H9 (cell line): ENCODE measurements at regions not wholly inside any gene's neighbourhood (a gene's known extent, or its start where the extent isn't known, plus 50 kb on each side); places are given as distances from the start of the nearest gene placed in this dataset.

Experiments used
- DNase-seq: peaks from one replicate; pipeline ENCODE4 v3.0.0-alpha.2; 2017
- H2AFZ ChIP-seq: one replicate; pipeline ENCODE4 v1.6.1; 2013; ENCODE audit warnings: mild to moderate bottlenecking, low read length, control low read depth, moderate library complexity
- H2AK5ac ChIP-seq: 2 replicates; pipeline ENCODE4 v1.6.1; 2013; ENCODE audit warnings: low read length, control low read depth, mixed read lengths; ENCODE audit not compliant: insufficient read length
- H2BK120ac ChIP-seq: one replicate; pipeline ENCODE4 v1.6.1; 2013; ENCODE audit warnings: low read depth, mild to moderate bottlenecking, low read length, control low read depth, inconsistent platforms; ENCODE audit not compliant: poor library complexity, severe bottlenecking
- H2BK12ac ChIP-seq: 2 replicates; pipeline ENCODE4 v1.6.1; 2013; ENCODE audit warnings: low read length, control low read depth, mixed read lengths, low read depth; ENCODE audit not compliant: insufficient read length
- H2BK15ac ChIP-seq: 2 replicates; pipeline ENCODE4 v1.6.1; 2013; ENCODE audit warnings: low read depth, low read length, control low read depth
- H2BK20ac ChIP-seq: one replicate; pipeline ENCODE4 v1.6.1; 2013; ENCODE audit warnings: low read depth, mild to moderate bottlenecking, low read length, control low read depth, inconsistent platforms; ENCODE audit not compliant: poor library complexity, severe bottlenecking
- H2BK5ac ChIP-seq: 2 replicates; pipeline ENCODE4 v1.6.1; 2013; ENCODE audit warnings: low read length, control low read depth, mixed read lengths; ENCODE audit not compliant: insufficient read length
- H3K14ac ChIP-seq: 2 replicates; pipeline ENCODE4 v1.6.1; 2013; ENCODE audit warnings: low read length, control low read depth; ENCODE audit not compliant: insufficient read depth
- H3K18ac ChIP-seq: 2 replicates; pipeline ENCODE4 v1.6.1; 2013; ENCODE audit warnings: low read depth, mild to moderate bottlenecking, mixed read lengths, low read length, control low read depth; ENCODE audit not compliant: insufficient read length
- H3K23ac ChIP-seq: 2 replicates; pipeline ENCODE4 v1.6.1; 2013; ENCODE audit warnings: low read length, control low read depth, mixed read lengths, low read depth; ENCODE audit not compliant: insufficient read length
- H3K23me2 ChIP-seq: 2 replicates; pipeline ENCODE4 v1.6.1; 2013; ENCODE audit warnings: low read depth, mild to moderate bottlenecking, mixed read lengths, low read length, control low read depth; ENCODE audit not compliant: insufficient read length, poor library complexity, severe bottlenecking
- H3K27ac ChIP-seq: 2 replicates; pipeline ENCODE4 v1.5.1; 2013; ENCODE audit warnings: low read length, control low read depth, mixed read lengths, low read depth; ENCODE audit not compliant: insufficient read length
- H3K27me3 ChIP-seq: 2 replicates; pipeline ENCODE4 v1.6.1; 2013; ENCODE audit warnings: low read length, control low read depth, inconsistent platforms; ENCODE audit not compliant: insufficient read depth
- H3K4ac ChIP-seq: 2 replicates; pipeline ENCODE4 v1.6.1; 2013; ENCODE audit warnings: low read depth, mild to moderate bottlenecking, control low read depth, inconsistent platforms, low read length, moderate library complexity
- H3K4me1 ChIP-seq: 2 replicates; pipeline ENCODE4 v1.6.1; 2013; ENCODE audit warnings: low read length, control low read depth, inconsistent platforms; ENCODE audit not compliant: insufficient read depth
- H3K4me2 ChIP-seq: 2 replicates; pipeline ENCODE4 v1.6.1; 2013; ENCODE audit warnings: low read length, control low read depth, mixed read lengths; ENCODE audit not compliant: insufficient read length, insufficient read depth
- H3K56ac ChIP-seq: 2 replicates; pipeline ENCODE4 v1.6.1; 2013; ENCODE audit warnings: low read depth, mild to moderate bottlenecking, mixed read lengths, low read length, control low read depth; ENCODE audit not compliant: insufficient read length
- H3K79me1 ChIP-seq: 2 replicates; pipeline ENCODE4 v1.6.1; 2013; ENCODE audit warnings: low read depth, mild to moderate bottlenecking, moderate library complexity, low read length, control low read depth, inconsistent platforms; ENCODE audit not compliant: insufficient read depth, poor library complexity, severe bottlenecking
- H3K79me2 ChIP-seq: 2 replicates; pipeline ENCODE4 v1.6.1; 2013; ENCODE audit warnings: low read length, control low read depth, inconsistent platforms; ENCODE audit not compliant: insufficient read depth
- H3K9ac ChIP-seq: 2 replicates; pipeline ENCODE4 v1.6.1; 2013; ENCODE audit warnings: low read length, control low read depth, mixed read lengths; ENCODE audit not compliant: insufficient read length; ENCODE audit errors: extremely low read depth
- H3K9me3 ChIP-seq: one replicate; pipeline ENCODE4 v1.6.1; 2013; ENCODE audit warnings: low read depth, low read length, inconsistent platforms; ENCODE audit not compliant: control insufficient read depth
- H3T11ph ChIP-seq: one replicate; pipeline ENCODE4 v1.6.1; 2013; ENCODE audit warnings: mild to moderate bottlenecking, low read length, control low read depth, inconsistent platforms
- H4K20me1 ChIP-seq: one replicate; pipeline ENCODE4 v1.6.1; 2013; ENCODE audit not compliant: control insufficient read depth, insufficient read length, insufficient read depth
- H4K5ac ChIP-seq: 2 replicates; pipeline ENCODE4 v1.6.1; 2013; ENCODE audit warnings: low read depth, mild to moderate bottlenecking, mixed read lengths, low read length, control low read depth; ENCODE audit not compliant: insufficient read length
- H4K8ac ChIP-seq: replicated peaks from 2 replicates; pipeline ENCODE4 v1.6.1; 2013; ENCODE audit warnings: low read length, control low read depth, mixed read lengths, low read depth; ENCODE audit not compliant: insufficient read length
- H4K91ac ChIP-seq: 2 replicates; pipeline ENCODE4 v1.6.1; 2013; ENCODE audit warnings: low read depth, mild to moderate bottlenecking, moderate library complexity, mixed read lengths, low read length, control low read depth; ENCODE audit not compliant: insufficient read length
- H3K27ac Mint-ChIP-seq, 3 experiments: 2 replicates in 2 of 3; 3 replicates in 1 of 3; pipeline ENCODE4 v1.8.0; 2020 to 2021; ENCODE audit warnings: mixed read lengths in 3 of 3, mild to moderate bottlenecking in 1 of 3, moderate library complexity in 1 of 3
- H3K27me3 Mint-ChIP-seq: 2 replicates; pipeline ENCODE4 v1.8.0; 2021; ENCODE audit warnings: low read depth, mild to moderate bottlenecking, moderate library complexity, mixed read lengths
- H3K36me3 Mint-ChIP-seq, 3 experiments: 2 replicates in 2 of 3; 3 replicates in 1 of 3; pipeline ENCODE4 v1.8.0; 2020 to 2021; ENCODE audit warnings: low read depth in 3 of 3, mixed read lengths in 3 of 3; ENCODE audit not compliant: insufficient read depth in 1 of 3
- H3K4me1 Mint-ChIP-seq, 2 experiments: 2 replicates each; pipeline ENCODE4 v1.8.0; 2020; ENCODE audit warnings: mixed read lengths in 2 of 2
- H3K4me3 Mint-ChIP-seq, 2 experiments: 2 replicates in 1 of 2; 3 replicates in 1 of 2; pipeline ENCODE4 v1.8.0; 2020 to 2021; ENCODE audit warnings: mild to moderate bottlenecking in 2 of 2, mixed read lengths in 2 of 2, moderate library complexity in 1 of 2
- H3K9me3 Mint-ChIP-seq, 2 experiments: 2 replicates in 1 of 2; 3 replicates in 1 of 2; pipeline ENCODE4 v1.8.0; 2020; ENCODE audit warnings: mild to moderate bottlenecking in 2 of 2, mixed read lengths in 2 of 2, moderate library complexity in 1 of 2
- WGBS: extraction: QIAGEN DNeasy Blood & Tissue Kit; methylation state at CpG from one replicate; pipeline ENCODE4 v1.1.7; 2013; ENCODE audit warnings: missing lambda C conversion rate, low lambda C conversion rate, mixed read lengths; ENCODE audit not compliant: insufficient read length; ENCODE audit errors: extremely low coverage; 5-methylcytosine and 5-hydroxymethylcytosine counted together
- TF ChIP-seq, protein P1 (sequence below): fragments of 200-600 bp; sonication (generic); conservative IDR thresholded peaks from 3 replicates; pipeline ENCODE4 v1.8.0; 2021; ENCODE audit warnings: antibody characterized with exemption, mild to moderate bottlenecking

DNA sequence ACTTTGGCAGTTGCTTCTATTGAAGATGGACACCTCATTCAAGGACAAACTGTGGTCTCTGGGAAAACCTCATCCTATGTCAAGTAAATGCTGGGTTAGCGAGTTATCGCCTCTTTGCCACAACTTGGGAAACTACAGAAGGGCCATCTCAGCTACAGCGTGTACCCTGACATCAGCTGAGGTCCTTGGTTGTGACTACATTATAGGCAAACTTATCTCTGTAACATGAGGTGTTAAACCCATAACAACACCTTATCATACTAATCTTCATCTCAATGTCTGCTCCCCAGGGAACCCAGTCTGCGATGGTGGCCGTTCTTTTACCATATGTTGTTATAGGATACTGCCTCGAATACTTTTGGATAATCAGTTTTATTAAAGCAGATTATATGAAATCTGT lies 1862.7 kb downstream of the STIM2 start:
- Histone ChIP-seq H2BK20ac (no peak overlapping the region), H2BK12ac (no peak overlapping the region), H4K91ac (no peak overlapping the region), H3K27me3 (no peaks in the 10 kb centered on the region), H2AFZ (no peak overlapping the region), H3K18ac (no peak overlapping the region), H2BK15ac (no peak overlapping the region), H4K20me1 (no peaks in the 10 kb centered on the region), H3K14ac (no peak overlapping the region), H3K79me2 (no peaks in the 10 kb centered on the region), H2BK5ac (no peak overlapping the region), H3K9ac (no peak overlapping the region), H3K79me1 (no peaks in the 10 kb centered on the region), H3K4me2 (no peak overlapping the region), H3K4me1 (no peaks in the 10 kb centered on the region), H3K23ac (no peak overlapping the region), H2BK120ac (no peak overlapping the region), H3K9me3 (no peaks in the 10 kb centered on the region), H3K4ac (no peak overlapping the region), H4K5ac (no peak overlapping the region), H3K23me2 (no peaks in the 10 kb centered on the region), H3K27ac (no peak overlapping the region), H3K56ac (no peak overlapping the region), H4K8ac (no peak overlapping the region), H3T11ph (no peak overlapping the region), H2AK5ac (no peak overlapping the region)
- Mint-ChIP-seq H3K4me1 (peaks cover 4 to 6% of the 10 kb centered on the region in 2 experiments), H3K27me3 (no peaks in the 10 kb centered on the region), H3K27ac (no peak overlapping the region), H3K36me3 (no peaks in the 10 kb centered on the region), H3K4me3 (no peak overlapping the region), H3K9me3 (no peaks in the 10 kb centered on the region)
- WGBS = no CpG with 5 or more reads among the region's 6 CpGs
- no peak for DNase-seq
- TF ChIP-seq, protein P1, sequence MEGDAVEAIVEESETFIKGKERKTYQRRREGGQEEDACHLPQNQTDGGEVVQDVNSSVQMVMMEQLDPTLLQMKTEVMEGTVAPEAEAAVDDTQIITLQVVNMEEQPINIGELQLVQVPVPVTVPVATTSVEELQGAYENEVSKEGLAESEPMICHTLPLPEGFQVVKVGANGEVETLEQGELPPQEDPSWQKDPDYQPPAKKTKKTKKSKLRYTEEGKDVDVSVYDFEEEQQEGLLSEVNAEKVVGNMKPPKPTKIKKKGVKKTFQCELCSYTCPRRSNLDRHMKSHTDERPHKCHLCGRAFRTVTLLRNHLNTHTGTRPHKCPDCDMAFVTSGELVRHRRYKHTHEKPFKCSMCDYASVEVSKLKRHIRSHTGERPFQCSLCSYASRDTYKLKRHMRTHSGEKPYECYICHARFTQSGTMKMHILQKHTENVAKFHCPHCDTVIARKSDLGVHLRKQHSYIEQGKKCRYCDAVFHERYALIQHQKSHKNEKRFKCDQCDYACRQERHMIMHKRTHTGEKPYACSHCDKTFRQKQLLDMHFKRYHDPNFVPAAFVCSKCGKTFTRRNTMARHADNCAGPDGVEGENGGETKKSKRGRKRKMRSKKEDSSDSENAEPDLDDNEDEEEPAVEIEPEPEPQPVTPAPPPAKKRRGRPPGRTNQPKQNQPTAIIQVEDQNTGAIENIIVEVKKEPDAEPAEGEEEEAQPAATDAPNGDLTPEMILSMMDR = no peak
